Body of pancreas (tissue), 4 donors: ENCODE measurements at regions not wholly inside any gene's neighbourhood (a gene's known extent, or its start where the extent isn't known, plus 50 kb on each side); places are given as distances from the start of the nearest gene placed in this dataset.

Experiments
- CTCF ChIP-seq, 7 experiments: fragments of 450-650 bp in 4 of 7; fragments of 200-600 bp in 3 of 7; sonication (generic) in 3 of 7; IDR thresholded peaks; one replicate each; pipeline ENCODE4 v1.5.1; 2016 to 2019; ENCODE audit warnings: antibody characterized with exemption in 7 of 7
- POLR2A ChIP-seq, 3 donors: fragments of 450-650 bp; IDR thresholded peaks; one replicate each; pipeline ENCODE4 v1.6.1; 2016; ENCODE audit warnings: antibody characterized with exemption in 3 of 3, mild to moderate bottlenecking in 2 of 3

GRCh38 chr5:53236683-53237082 is 127.1 kb upstream of the MOCS2 start:
- TF ChIP-seq CTCF (IDR thresholded peaks at IDR 0.05) (no peak), POLR2A (IDR thresholded peaks at IDR 0.05) (no peak)
